GM10266 (cell line): ENCODE measurements at regions not wholly inside any gene's neighbourhood (a gene's known extent, or its start where the extent isn't known, plus 50 kb on each side); places are given as distances from the start of the nearest gene placed in this dataset.

Experiments used
- DNase-seq: peaks from one replicate; pipeline ENCODE4 v3.0.0; 2012; ENCODE audit errors: extremely low spot score
- CTCF ChIP-seq: IDR thresholded peaks from 2 replicates; pipeline ENCODE4 v1.5.1; 2012; ENCODE audit warnings: mild to moderate bottlenecking, low read depth; ENCODE audit not compliant: control insufficient read depth, insufficient read depth; ENCODE audit errors: missing control alignments

DNA sequence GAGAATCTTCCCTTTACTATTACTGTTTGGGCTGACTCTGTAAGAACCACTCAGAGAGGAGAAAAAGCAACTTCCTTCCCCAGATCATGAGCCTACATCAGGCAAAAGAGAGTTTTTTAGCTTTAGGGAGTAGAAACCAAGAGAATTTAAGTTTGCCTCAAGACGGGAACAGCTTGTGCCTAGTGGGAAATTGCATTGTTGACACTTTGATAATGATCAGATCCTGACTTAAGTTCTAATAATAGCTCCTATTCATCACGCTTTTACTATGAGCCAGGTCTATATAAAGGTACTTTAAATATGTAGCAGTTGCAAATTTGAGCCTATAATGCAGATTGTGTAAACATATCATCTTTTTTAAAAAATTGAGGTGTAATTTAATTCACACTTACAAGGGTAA lies 298.2 kb downstream of the MAN2A1 start:
- no peak for TF ChIP-seq CTCF
- no peak for DNase-seq

- TF ChIP-seq CTCF, result no peak
- no peak for DNase-seq
Measured at GRCh38 chr5:109989161-109989560, 299.4 kb downstream of the MAN2A1 start.

DNA sequence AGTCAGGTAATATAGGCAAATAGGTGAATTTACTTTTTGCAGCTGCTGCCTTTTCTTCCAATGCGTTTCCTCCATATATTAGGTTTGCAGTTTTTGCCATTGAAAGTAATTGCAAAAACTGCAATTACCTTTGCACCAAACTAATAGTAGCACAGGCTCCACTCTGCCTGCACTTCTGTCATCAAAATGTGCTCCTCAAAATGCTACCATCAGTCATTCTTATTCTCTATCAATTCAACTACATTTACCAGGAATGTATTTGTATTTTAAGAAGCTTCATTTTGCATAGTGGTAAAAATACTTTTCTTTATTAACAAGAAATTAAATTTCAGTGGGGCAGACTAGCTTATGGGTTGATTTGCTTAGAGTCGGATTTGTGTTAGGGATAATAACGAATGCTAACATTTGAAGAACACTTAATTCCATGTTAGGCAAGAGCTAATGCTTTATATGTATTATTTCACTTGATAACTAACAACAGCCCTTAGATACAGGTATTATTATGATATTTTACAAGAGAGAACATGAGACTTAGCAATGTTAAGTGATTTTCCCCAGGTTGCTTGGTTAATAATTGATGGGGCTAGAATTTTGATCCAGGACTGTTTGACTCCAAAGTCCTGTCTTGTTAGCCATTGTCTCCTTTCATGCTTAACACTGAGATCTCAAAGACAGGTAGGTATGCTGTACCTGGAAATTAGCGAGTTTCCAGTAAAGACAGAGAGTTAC lies 300.4 kb downstream of the MAN2A1 start:
- no peak for TF ChIP-seq CTCF
- no peak for DNase-seq

DNA sequence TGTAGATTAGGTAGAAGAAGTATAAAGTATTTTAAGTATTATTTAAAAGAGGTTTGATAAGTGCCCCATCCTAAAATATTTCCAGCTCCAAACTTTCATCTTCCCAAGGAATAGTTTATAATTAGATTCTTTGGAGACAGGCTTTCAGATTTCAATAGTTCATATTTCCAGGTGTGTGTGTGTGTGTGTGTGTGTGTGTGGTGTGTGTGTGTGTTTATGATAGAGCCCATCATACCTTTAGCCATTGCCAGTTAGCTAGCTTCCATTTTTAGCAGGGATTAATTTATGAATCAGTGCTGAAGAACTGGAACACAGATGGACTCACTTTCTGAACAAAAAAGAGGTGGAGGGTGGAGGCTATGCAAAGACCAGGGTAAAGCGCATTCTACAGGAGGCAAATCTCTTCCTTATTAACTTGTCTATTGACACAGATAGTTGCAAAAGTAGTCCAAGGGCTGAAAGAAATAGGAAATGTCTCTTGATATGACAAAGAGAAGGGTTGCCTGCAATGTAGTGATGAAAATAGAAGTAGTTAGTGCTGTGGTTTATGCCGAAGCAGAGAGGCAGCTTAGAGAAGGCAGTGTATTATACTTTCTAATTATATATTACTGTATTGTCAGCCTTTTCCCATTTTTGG lies 301.1 kb downstream of the MAN2A1 start:
- TF ChIP-seq CTCF, result no peak
- DNase-seq, result no peak

DNA sequence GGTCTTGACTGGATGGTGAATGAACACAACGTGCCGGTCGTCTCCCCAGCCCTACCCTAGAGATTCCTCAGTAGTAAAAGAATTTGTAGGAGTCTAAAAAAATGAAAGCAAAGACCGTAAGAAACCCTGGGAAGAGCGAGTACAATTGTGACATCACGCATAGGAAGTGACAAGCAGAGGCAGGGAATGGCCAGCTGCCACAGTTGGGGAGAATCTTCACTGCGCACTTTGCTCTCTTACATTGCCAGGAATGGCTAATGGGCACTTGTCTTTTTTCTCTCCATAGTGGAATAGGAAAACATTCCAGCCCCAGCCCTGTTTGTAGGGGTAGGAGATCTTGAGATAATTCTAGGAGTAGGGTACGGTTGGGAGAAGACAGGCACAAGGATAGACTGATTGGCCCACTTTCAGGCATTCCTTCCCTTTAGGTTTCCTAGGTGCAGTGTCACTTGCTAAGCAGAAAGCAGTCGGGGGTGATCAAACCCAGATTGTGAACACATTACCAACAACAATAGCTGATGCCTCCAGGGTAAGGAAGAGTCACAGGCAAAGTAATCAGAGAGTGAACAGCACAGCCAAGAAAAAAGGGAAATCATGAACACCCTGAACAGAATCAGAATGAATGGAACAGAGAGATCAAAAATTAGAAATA lies 302.7 kb downstream of the MAN2A1 start:
- no peak for DNase-seq
- no peak for TF ChIP-seq CTCF

GRCh38 chr5:109994135-109994534 lies 304.4 kb downstream of the MAN2A1 start:
- TF ChIP-seq CTCF, result no peak

DNA sequence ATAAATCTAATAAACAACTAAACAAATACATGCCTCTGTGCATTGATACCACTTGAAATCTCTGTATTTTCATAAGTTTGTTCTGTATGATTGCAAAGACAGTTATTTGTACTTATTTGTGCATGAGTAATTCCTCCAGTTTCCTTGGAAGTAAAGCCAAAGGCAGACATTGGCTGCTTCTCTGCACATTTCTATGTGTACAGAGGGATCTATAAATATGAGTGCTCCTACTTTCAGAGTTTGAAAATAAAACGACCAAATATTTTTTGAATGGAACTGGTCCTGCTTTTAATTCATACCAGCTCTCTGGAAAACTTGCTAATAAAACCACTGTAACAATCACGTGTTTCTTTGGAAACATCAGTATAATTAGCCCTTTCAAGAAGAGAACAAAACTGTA lies 306.5 kb downstream of the MAN2A1 start:
- TF ChIP-seq CTCF, result no peak
- DNase-seq, result no peak

More at GRCh38 chr5:109994135-109994534, 304.4 kb downstream of the MAN2A1 start:
- DNase-seq, result no peak
